Spleen (tissue), 7 donors: ENCODE measurements at regions not wholly inside any gene's neighbourhood (a gene's known extent, or its start where the extent isn't known, plus 50 kb on each side); places are given as distances from the start of the nearest gene placed in this dataset.

Experiments
- CTCF ChIP-seq, 11 experiments: fragments of 200-600 bp in 7 of 11; fragments of 450-650 bp in 4 of 11; sonication (generic) in 4 of 11; IDR thresholded peaks in 8 of 11; conservative IDR thresholded peaks in 3 of 11; 1 replicate in 7 of 11; 2 replicates in 4 of 11; pipeline versions ENCODE4 v1.4.0 to v1.8.0; 2016 to 2021; ENCODE audit warnings: antibody characterized with exemption in 11 of 11, inconsistent platforms in 4 of 11, mild to moderate bottlenecking in 1 of 11
- POLR2A ChIP-seq, 3 donors: fragments of 450-650 bp; IDR thresholded peaks; one replicate each; pipeline ENCODE4 v1.5.1; 2017; ENCODE audit warnings: antibody characterized with exemption in 3 of 3, mild to moderate bottlenecking in 1 of 3
- donor health status: DM: no; HTN: no; CAD: no; lungs with moderate emphysema.
- donor health status: DM: no; HTN: no; CAD: no.
- donor health status: DM: no; HTN: no; CAD: no.

GRCh38 chr9:31519011-31519410, 865.4 kb upstream of the ACO1 start:
- TF ChIP-seq CTCF (IDR thresholded peaks at IDR 0.05 in 8 of 11, conservative IDR thresholded peaks at IDR 0.05 in 3 of 11): no peak
- TF ChIP-seq POLR2A (IDR thresholded peaks at IDR 0.05): no peak
